ENCODE measurements at regions not wholly inside any gene's neighbourhood (a gene's known extent, or its start where the extent isn't known, plus 50 kb on each side); places are given as distances from the start of the nearest gene placed in this dataset.

GRCh38 chr1:81540216-81540615, 260.5 kb upstream of the ADGRL2 start:
- CTCF ChIA-PET (ENCODE audit: unreplicated experiment) = no interaction called here
- BruUV-seq (replicated peaks) = no TSS peak
- no peaks in the 10 kb centered on the region for H3K9me2 ChIP-seq (ENCODE audit: insufficient read depth, low read length)
- no peak overlapping the region for H3K27ac ChIP-seq (ENCODE audit: low read depth, low read length, poor library complexity, severe bottlenecking)
- H4K20me1 ChIP-seq (ENCODE audit: insufficient read depth, low read length) = no peaks in the 10 kb centered on the region
- H3K4me1 ChIP-seq (ENCODE audit: insufficient read depth, low read length, poor library complexity, severe bottlenecking) = no peaks in the 10 kb centered on the region
- no peaks in the 10 kb centered on the region for H3K36me3 ChIP-seq (ENCODE audit: insufficient read depth, low read length)
- H3K4me3 ChIP-seq (ENCODE audit: low read depth, low read length, poor library complexity, severe bottlenecking) = no peak overlapping the region
- TF ChIP-seq CTCF (conservative IDR thresholded peaks at IDR 0.05; ENCODE audit: low read length) = no peak
- TF ChIP-seq EZH2phosphoT487 (IDR thresholded peaks at IDR 0.05; ENCODE audit: borderline replicate concordance, low read depth, low read length) = no peak
- DNase-seq (ENCODE audit: low spot score) = no peak
- H2AFZ ChIP-seq (ENCODE audit: low read length) = no peak overlapping the region
- H3K4me2 ChIP-seq (ENCODE audit: low read length) = no peak overlapping the region
- H3K9me3 ChIP-seq (ENCODE audit: low read length) = no peaks in the 10 kb centered on the region
- no peaks in the 10 kb centered on the region for H3K79me2 ChIP-seq (ENCODE audit: insufficient read depth, low read depth, low read length)
- intact Hi-C loops (cut with micrococcal nuclease; ENCODE audit: unreplicated experiment) = no loop called here
- POLR2A ChIA-PET = interaction anchor here (0.7 kb wide), 1 partner anchor 17 kb away, joined by 3 read pairs; no protein-coding TSS in a partner anchor

DNA sequence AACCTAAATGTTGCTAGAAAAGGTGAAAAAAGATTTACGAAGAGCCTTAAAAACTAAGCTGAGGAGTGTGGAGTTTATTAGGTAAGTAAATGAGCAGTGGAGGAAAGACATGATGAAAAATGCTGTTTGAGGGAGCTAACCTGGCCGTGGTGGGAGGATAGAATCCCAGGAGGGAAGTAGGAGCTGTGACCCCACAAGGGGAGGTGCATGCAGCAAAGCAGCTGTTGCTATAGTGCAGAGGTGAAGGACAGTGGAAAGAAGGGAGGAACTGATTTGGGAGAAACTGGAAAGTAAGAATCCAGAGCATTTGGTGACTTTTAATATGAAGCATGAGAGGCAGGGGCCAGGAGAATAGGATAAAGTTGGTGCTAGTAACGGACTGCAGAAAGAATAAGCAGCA, 271.7 kb upstream of the ADGRL2 start:
- no peaks in the 10 kb centered on the region for H4K20me1 ChIP-seq (ENCODE audit: insufficient read depth, low read length)
- DNase-seq (ENCODE audit: low spot score) = no peak
- CTCF ChIA-PET (ENCODE audit: unreplicated experiment) = no interaction called here
- no peak overlapping the region for H3K27ac ChIP-seq (ENCODE audit: low read depth, low read length, poor library complexity, severe bottlenecking)
- intact Hi-C loops (cut with micrococcal nuclease; ENCODE audit: unreplicated experiment) = no loop called here
- H3K36me3 ChIP-seq (ENCODE audit: insufficient read depth, low read length) = no peaks in the 10 kb centered on the region
- H3K4me3 ChIP-seq (ENCODE audit: low read depth, low read length, poor library complexity, severe bottlenecking) = no peak overlapping the region
- no peak overlapping the region for H3K4me2 ChIP-seq (ENCODE audit: low read length)
- POLR2A ChIA-PET = no interaction called here
- H2AFZ ChIP-seq (ENCODE audit: low read length) = no peak overlapping the region
- H3K4me1 ChIP-seq (ENCODE audit: insufficient read depth, low read length, poor library complexity, severe bottlenecking) = no peaks in the 10 kb centered on the region
- no peaks in the 10 kb centered on the region for H3K79me2 ChIP-seq (ENCODE audit: insufficient read depth, low read depth, low read length)
- BruUV-seq (replicated peaks) = no TSS peak
- H3K9me2 ChIP-seq (ENCODE audit: insufficient read depth, low read length) = no peaks in the 10 kb centered on the region
- TF ChIP-seq EZH2phosphoT487 (IDR thresholded peaks at IDR 0.05; ENCODE audit: borderline replicate concordance, low read depth, low read length) (no peak), CTCF (conservative IDR thresholded peaks at IDR 0.05; ENCODE audit: low read length) (no peak)
- H3K9me3 ChIP-seq (ENCODE audit: low read length) = no peaks in the 10 kb centered on the region

DNA sequence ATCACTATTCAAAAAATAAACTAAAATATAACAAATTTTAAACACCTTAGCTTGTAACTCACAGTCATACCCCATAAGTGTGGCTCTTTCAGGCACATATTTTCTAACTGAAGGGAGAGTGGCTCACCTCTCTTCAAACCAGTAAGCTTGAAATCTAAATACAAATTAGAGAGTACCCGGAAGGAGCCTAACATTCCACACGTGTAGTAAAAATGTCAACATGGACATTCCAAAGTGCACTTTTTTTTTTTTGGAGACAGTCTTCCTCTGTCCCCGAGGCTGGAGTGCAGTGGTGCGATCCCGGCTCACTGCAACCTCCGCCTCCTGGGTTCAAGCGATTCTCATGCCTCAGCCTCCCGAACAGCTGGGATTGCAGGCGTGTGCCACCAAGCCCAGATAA, 275.6 kb upstream of the ADGRL2 start:
- H2AFZ ChIP-seq (ENCODE audit: low read length) = no peak overlapping the region
- POLR2A ChIA-PET = no interaction called here
- no peak overlapping the region for H3K4me2 ChIP-seq (ENCODE audit: low read length)
- no peaks in the 10 kb centered on the region for H3K9me3 ChIP-seq (ENCODE audit: low read length)
- intact Hi-C loops (cut with micrococcal nuclease; ENCODE audit: unreplicated experiment) = no loop called here
- H3K9me2 ChIP-seq (ENCODE audit: insufficient read depth, low read length) = no peaks in the 10 kb centered on the region
- H3K27ac ChIP-seq (ENCODE audit: low read depth, low read length, poor library complexity, severe bottlenecking) = no peak overlapping the region
- H4K20me1 ChIP-seq (ENCODE audit: insufficient read depth, low read length) = no peaks in the 10 kb centered on the region
- DNase-seq (ENCODE audit: low spot score) = no peak
- H3K4me3 ChIP-seq (ENCODE audit: low read depth, low read length, poor library complexity, severe bottlenecking) = no peak overlapping the region
- no peaks in the 10 kb centered on the region for H3K79me2 ChIP-seq (ENCODE audit: insufficient read depth, low read depth, low read length)
- H3K36me3 ChIP-seq (ENCODE audit: insufficient read depth, low read length) = no peaks in the 10 kb centered on the region
- CTCF ChIA-PET (ENCODE audit: unreplicated experiment) = no interaction called here
- no TSS peak for BruUV-seq (replicated peaks)
- H3K4me1 ChIP-seq (ENCODE audit: insufficient read depth, low read length, poor library complexity, severe bottlenecking) = no peaks in the 10 kb centered on the region
- no peak for TF ChIP-seq CTCF (conservative IDR thresholded peaks at IDR 0.05; ENCODE audit: low read length)
- no peak for TF ChIP-seq EZH2phosphoT487 (IDR thresholded peaks at IDR 0.05; ENCODE audit: borderline replicate concordance, low read depth, low read length)
